ENCODE measurements at regions not wholly inside any gene's neighbourhood (a gene's known extent, or its start where the extent isn't known, plus 50 kb on each side); places are given as distances from the start of the nearest gene placed in this dataset.

GRCh38 chr2:198339116-198339515 lies 534.7 kb downstream of the PLCL1 start:
- intact Hi-C loops (cut with DNase I) = no loop called here
- Histone ChIP-seq H3K4me1 (no peaks in the 10 kb centered on the region), H3K4me3 (no peak overlapping the region), H3K36me3 (no peaks in the 10 kb centered on the region), H3K9me3 (no peaks in the 10 kb centered on the region), H3K27ac (no peak overlapping the region), H3K27me3 (no peaks in the 10 kb centered on the region)
- no peak for ATAC-seq
- DNase-seq = no peak
- no peak for TF ChIP-seq CTCF (IDR thresholded peaks at IDR 0.05)
- TF ChIP-seq POLR2A (IDR thresholded peaks at IDR 0.05) = no peak
- WGBS (ENCODE audit: insufficient coverage, low coverage, low lambda C conversion rate, missing lambda C conversion rate) = 22% methylated on average over 1 of the region's 5 CpGs

- intact Hi-C loops (cut with DNase I) = no loop called here
- H3K4me3 ChIP-seq = no peak overlapping the region
- no peaks in the 10 kb centered on the region for H3K27me3 ChIP-seq
- DNase-seq (no peak), ATAC-seq (no peak)
- no peak overlapping the region for H3K27ac ChIP-seq
- WGBS (ENCODE audit: insufficient coverage, low coverage, low lambda C conversion rate, missing lambda C conversion rate) = 46% methylated on average over 3 of the region's 3 CpGs
- H3K4me1 ChIP-seq = no peaks in the 10 kb centered on the region
- H3K36me3 ChIP-seq = no peaks in the 10 kb centered on the region
- no peaks in the 10 kb centered on the region for H3K9me3 ChIP-seq
- TF ChIP-seq CTCF (IDR thresholded peaks at IDR 0.05) (no peak), POLR2A (IDR thresholded peaks at IDR 0.05) (no peak)
Observed at GRCh38 chr2:198337368-198337767, 533.0 kb downstream of the PLCL1 start.

- H3K36me3 ChIP-seq = no peaks in the 10 kb centered on the region
- no peaks in the 10 kb centered on the region for H3K27me3 ChIP-seq
- TF ChIP-seq CTCF (IDR thresholded peaks at IDR 0.05) (no peak), POLR2A (IDR thresholded peaks at IDR 0.05) (no peak)
- no peak overlapping the region for H3K27ac ChIP-seq
- no peaks in the 10 kb centered on the region for H3K4me1 ChIP-seq
- H3K9me3 ChIP-seq = no peaks in the 10 kb centered on the region
- no peak overlapping the region for H3K4me3 ChIP-seq
- ATAC-seq (no peak), DNase-seq (no peak)
- intact Hi-C loops (cut with DNase I) = no loop called here
- 65% methylated on average over 2 of the region's 2 CpGs for WGBS (ENCODE audit: insufficient coverage, low coverage, low lambda C conversion rate, missing lambda C conversion rate)
Observed at GRCh38 chr2:198328454-198328853, 524.1 kb downstream of the PLCL1 start.

GRCh38 chr2:198327526-198327925 lies 523.1 kb downstream of the PLCL1 start:
- Histone ChIP-seq H3K27me3 (no peaks in the 10 kb centered on the region), H3K4me1 (no peaks in the 10 kb centered on the region), H3K9me3 (no peaks in the 10 kb centered on the region), H3K36me3 (no peaks in the 10 kb centered on the region), H3K4me3 (no peak overlapping the region), H3K27ac (no peak overlapping the region)
- no peak for ATAC-seq
- no peak for TF ChIP-seq POLR2A (IDR thresholded peaks at IDR 0.05)
- no peak for TF ChIP-seq CTCF (IDR thresholded peaks at IDR 0.05)
- 75% methylated on average over 3 of the region's 4 CpGs for WGBS (ENCODE audit: insufficient coverage, low coverage, low lambda C conversion rate, missing lambda C conversion rate)
- intact Hi-C loops (cut with DNase I) = no loop called here
- no peak for DNase-seq

GRCh38 chr2:198326431-198326830 lies 522.0 kb downstream of the PLCL1 start:
- Histone ChIP-seq H3K27ac (no peak overlapping the region), H3K9me3 (no peaks in the 10 kb centered on the region), H3K4me1 (no peaks in the 10 kb centered on the region), H3K36me3 (no peaks in the 10 kb centered on the region), H3K27me3 (no peaks in the 10 kb centered on the region), H3K4me3 (no peak overlapping the region)
- DNase-seq = no peak
- ATAC-seq = no peak
- WGBS (ENCODE audit: insufficient coverage, low coverage, low lambda C conversion rate, missing lambda C conversion rate) = 30% methylated on average over 1 of the region's 1 CpG
- TF ChIP-seq POLR2A (IDR thresholded peaks at IDR 0.05) (no peak), CTCF (IDR thresholded peaks at IDR 0.05) (no peak)
- intact Hi-C loops (cut with DNase I) = no loop called here
